ENCODE measurements at regions not wholly inside any gene's neighbourhood (a gene's known extent, or its start where the extent isn't known, plus 50 kb on each side); places are given as distances from the start of the nearest gene placed in this dataset.

DNA sequence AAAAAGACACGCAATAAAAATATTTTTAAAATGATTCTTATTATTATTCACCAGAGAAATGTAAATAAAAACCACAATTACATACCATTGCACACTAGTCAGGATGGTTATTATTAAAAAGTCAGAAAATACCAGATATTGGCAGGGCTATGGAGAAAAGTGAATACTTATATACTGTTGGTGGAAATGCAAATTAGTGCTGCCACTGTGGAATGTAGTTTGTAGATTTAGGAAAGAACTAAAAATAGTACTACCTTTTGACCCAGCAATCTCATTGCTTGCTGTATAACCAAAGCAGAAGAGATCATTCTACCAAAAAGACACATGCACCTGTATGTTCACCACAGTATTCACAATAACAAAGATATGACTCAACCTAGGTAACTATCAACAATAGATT is 1237.3 kb upstream of the FAM98A start:
- no peak for TF ChIP-seq ESRRA (IDR thresholded peaks at IDR 0.05; ENCODE audit: low read length)
- TF ChIP-seq, protein P1, sequence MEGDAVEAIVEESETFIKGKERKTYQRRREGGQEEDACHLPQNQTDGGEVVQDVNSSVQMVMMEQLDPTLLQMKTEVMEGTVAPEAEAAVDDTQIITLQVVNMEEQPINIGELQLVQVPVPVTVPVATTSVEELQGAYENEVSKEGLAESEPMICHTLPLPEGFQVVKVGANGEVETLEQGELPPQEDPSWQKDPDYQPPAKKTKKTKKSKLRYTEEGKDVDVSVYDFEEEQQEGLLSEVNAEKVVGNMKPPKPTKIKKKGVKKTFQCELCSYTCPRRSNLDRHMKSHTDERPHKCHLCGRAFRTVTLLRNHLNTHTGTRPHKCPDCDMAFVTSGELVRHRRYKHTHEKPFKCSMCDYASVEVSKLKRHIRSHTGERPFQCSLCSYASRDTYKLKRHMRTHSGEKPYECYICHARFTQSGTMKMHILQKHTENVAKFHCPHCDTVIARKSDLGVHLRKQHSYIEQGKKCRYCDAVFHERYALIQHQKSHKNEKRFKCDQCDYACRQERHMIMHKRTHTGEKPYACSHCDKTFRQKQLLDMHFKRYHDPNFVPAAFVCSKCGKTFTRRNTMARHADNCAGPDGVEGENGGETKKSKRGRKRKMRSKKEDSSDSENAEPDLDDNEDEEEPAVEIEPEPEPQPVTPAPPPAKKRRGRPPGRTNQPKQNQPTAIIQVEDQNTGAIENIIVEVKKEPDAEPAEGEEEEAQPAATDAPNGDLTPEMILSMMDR (IDR thresholded peaks at IDR 0.05 in 2 of 3, conservative IDR thresholded peaks at IDR 0.05 in 1 of 3; ENCODE audit: control insufficient read depth in 2 of 3, extremely low read depth in 1 of 3, insufficient read depth in 1 of 3, low read depth in 3 of 3, low read length in 3 of 3), result no peak
- TF ChIP-seq TBL1XR1 (IDR thresholded peaks at IDR 0.05; ENCODE audit: low read depth, low read length), result no peak
- TF ChIP-seq ZNF24 (IDR thresholded peaks at IDR 0.05), result no peak
- no peak for TF ChIP-seq BMI1 (IDR thresholded peaks at IDR 0.05; ENCODE audit: borderline replicate concordance)
- TF ChIP-seq, protein P2, sequence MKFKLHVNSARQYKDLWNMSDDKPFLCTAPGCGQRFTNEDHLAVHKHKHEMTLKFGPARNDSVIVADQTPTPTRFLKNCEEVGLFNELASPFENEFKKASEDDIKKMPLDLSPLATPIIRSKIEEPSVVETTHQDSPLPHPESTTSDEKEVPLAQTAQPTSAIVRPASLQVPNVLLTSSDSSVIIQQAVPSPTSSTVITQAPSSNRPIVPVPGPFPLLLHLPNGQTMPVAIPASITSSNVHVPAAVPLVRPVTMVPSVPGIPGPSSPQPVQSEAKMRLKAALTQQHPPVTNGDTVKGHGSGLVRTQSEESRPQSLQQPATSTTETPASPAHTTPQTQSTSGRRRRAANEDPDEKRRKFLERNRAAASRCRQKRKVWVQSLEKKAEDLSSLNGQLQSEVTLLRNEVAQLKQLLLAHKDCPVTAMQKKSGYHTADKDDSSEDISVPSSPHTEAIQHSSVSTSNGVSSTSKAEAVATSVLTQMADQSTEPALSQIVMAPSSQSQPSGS (IDR thresholded peaks at IDR 0.05; ENCODE audit: low read length), result no peak
- TF ChIP-seq MAX (IDR thresholded peaks at IDR 0.05; ENCODE audit: low read depth, low read length), result no peak
- no peak for TF ChIP-seq EZH2 (IDR thresholded peaks at IDR 0.05; ENCODE audit: borderline replicate concordance, control insufficient read depth, low read depth, low read length)
- TF ChIP-seq MEF2A (IDR thresholded peaks at IDR 0.05; ENCODE audit: insufficient read depth, low read depth, low read length), result no peak
- no peak for TF ChIP-seq FOS (IDR thresholded peaks at IDR 0.05; ENCODE audit: borderline replicate concordance, extremely low read depth, insufficient read length)
- no peak for TF ChIP-seq NFXL1 (IDR thresholded peaks at IDR 0.05; ENCODE audit: borderline replicate concordance)
- TF ChIP-seq NFYB (IDR thresholded peaks at IDR 0.05; ENCODE audit: insufficient read depth, low read depth, low read length), result no peak
- TF ChIP-seq POLR2A (IDR thresholded peaks at IDR 0.05; ENCODE audit: low read depth, low read length), result no peak

Measured in GM12878 (cell line).